ENCODE measurements at regions not wholly inside any gene's neighbourhood (a gene's known extent, or its start where the extent isn't known, plus 50 kb on each side); places are given as distances from the start of the nearest gene placed in this dataset.
A peak's percentile ranks its signal among the peaks of the same experiment; 100 is the strongest.

- no peak for DNase-seq
Measured at GRCh38 chr5:98997000-98997399, 68.2 kb upstream of the CHD1 start.

- no peak for DNase-seq
Measured at GRCh38 chr5:98994611-98995010, 65.8 kb upstream of the CHD1 start.

- DNase-seq: no peak
Measured at GRCh38 chr5:98993512-98993911, 64.7 kb upstream of the CHD1 start.

- no peak for DNase-seq
Measured at GRCh38 chr5:98992552-98992951, 63.7 kb upstream of the CHD1 start.

- DNase-seq: peak in 1 of 2 donors; percentile 24
Measured at GRCh38 chr5:98989727-98990126, 60.9 kb upstream of the CHD1 start.

- no peak for DNase-seq
Measured at GRCh38 chr5:98986587-98986986, 57.8 kb upstream of the CHD1 start.

- no peak for DNase-seq
Measured at GRCh38 chr5:98982880-98983279, 54.1 kb upstream of the CHD1 start.
